ENCODE measurements at regions not wholly inside any gene's neighbourhood (a gene's known extent, or its start where the extent isn't known, plus 50 kb on each side); places are given as distances from the start of the nearest gene placed in this dataset.

GRCh38 chr6:73978330-73978729 lies 282.3 kb downstream of the CD109 start:
- TF ChIP-seq POLR2A (IDR thresholded peaks at IDR 0.05; ENCODE audit: low read length) (no peak), GATA1 (IDR thresholded peaks at IDR 0.05; ENCODE audit: low read depth, low read length) (no peak)

All from erythroblast (primary cell).